ENCODE measurements at regions not wholly inside any gene's neighbourhood (a gene's known extent, or its start where the extent isn't known, plus 50 kb on each side); places are given as distances from the start of the nearest gene placed in this dataset.

DNA sequence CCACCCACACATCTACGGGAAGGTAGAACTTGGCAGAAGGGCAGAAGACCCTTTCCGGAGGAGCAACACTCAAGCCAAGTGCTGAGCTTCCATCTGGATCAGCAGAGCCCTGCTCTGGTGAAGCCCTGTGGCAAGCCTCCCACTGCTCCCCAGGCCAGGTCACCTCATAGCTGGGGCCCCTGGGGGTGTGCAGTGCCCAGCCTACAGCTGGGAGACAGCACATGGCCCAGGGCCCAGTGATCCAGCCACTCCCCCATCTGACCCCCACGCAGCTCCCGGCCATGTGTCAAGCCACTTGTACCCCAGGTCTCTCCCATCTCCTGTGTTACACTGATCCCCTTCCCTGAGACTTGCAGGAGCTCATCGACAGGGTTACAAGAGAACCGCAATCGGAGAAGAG, 95.7 kb downstream of the RBFOX3 start:
- no peak overlapping the region for H3K4me3 ChIP-seq (ENCODE audit: low read length)
- no peak for DNase-seq (ENCODE audit: low read depth)
- TF ChIP-seq, protein P1, sequence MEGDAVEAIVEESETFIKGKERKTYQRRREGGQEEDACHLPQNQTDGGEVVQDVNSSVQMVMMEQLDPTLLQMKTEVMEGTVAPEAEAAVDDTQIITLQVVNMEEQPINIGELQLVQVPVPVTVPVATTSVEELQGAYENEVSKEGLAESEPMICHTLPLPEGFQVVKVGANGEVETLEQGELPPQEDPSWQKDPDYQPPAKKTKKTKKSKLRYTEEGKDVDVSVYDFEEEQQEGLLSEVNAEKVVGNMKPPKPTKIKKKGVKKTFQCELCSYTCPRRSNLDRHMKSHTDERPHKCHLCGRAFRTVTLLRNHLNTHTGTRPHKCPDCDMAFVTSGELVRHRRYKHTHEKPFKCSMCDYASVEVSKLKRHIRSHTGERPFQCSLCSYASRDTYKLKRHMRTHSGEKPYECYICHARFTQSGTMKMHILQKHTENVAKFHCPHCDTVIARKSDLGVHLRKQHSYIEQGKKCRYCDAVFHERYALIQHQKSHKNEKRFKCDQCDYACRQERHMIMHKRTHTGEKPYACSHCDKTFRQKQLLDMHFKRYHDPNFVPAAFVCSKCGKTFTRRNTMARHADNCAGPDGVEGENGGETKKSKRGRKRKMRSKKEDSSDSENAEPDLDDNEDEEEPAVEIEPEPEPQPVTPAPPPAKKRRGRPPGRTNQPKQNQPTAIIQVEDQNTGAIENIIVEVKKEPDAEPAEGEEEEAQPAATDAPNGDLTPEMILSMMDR (IDR thresholded peaks at IDR 0.05; ENCODE audit: insufficient read depth, low read depth, low read length, missing control alignments) = no peak

DNA sequence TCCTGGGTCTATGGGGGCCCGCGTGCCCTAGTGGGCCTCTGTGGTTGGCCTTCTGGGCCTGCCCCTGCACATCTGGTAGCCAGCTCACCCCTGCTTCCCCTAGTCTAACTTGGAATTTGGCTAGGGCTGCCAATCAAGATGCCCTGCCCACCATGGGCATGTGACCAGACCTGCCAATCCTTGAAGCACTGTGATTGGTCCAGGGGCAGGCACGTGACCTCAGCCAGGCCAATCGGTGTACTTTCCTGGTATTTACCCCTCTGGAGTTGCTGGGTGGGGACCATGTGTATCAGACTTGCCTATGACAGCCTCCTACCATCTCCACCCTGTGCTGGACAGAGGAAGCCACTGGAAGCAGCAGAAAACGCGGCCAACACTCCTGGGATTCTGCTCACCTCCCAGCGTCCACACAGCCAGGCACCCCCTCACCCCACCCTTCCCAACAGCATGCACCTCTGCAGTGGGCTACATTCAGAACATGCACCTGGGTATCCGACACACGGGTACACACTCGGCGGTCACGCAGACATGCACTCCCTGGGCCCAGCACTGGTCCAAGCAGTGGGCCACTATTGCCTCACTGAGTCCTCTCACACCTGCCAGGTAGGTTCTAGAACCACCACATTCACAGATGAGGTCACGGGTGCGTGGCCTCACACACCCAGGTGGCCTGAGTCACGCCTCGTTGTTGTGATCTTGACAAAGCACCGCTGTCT, 96.9 kb downstream of the RBFOX3 start:
- DNase-seq (ENCODE audit: low read depth) = no peak
- TF ChIP-seq, protein P1 (IDR thresholded peaks at IDR 0.05; ENCODE audit: insufficient read depth, low read depth, low read length, missing control alignments) = no peak
- H3K4me3 ChIP-seq (ENCODE audit: low read length) = no peak overlapping the region

DNA sequence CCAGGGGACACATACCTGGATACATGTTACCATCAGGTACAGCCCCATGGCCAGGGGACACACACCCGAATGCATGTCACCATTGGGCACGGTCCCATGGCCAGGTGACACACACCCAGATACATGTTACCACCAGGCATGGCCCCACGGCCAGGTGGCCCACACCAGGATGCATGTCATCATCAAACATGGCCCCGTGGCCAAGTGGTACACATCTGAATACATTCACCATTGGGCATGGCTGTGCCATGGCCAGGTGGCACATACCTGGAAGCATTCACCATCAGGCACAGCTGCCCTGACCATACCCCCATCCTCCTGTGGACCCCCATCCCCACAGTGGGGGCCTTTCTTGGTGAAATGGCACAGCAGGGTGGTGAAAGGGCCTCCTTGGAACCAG, 97.6 kb downstream of the RBFOX3 start:
- no peak overlapping the region for H3K4me3 ChIP-seq (ENCODE audit: low read length)
- TF ChIP-seq, protein P1 (IDR thresholded peaks at IDR 0.05; ENCODE audit: insufficient read depth, low read depth, low read length, missing control alignments) = no peak
- DNase-seq (ENCODE audit: low read depth) = no peak

DNA sequence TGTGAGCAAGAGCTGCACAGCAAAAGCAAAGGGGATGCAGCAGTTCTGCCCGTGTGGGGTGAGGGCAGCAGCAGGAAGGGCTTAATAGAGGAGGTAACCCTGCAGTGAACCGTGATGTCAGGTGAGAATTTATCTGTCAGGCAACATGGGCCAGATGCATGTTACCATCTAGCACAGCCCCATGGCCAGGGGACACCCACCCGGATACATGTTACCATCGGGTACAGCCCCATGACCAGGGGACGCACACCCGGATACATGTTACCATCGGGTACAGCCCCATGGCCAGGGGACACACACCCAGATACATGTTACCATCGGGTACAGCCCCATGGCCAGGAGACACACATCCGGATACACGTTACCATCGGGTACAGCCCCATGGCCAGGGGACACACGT, 99.4 kb downstream of the RBFOX3 start:
- TF ChIP-seq, protein P1 (IDR thresholded peaks at IDR 0.05; ENCODE audit: insufficient read depth, low read depth, low read length, missing control alignments) = no peak
- H3K4me3 ChIP-seq (ENCODE audit: low read length) = no peak overlapping the region
- DNase-seq (ENCODE audit: low read depth) = no peak

DNA sequence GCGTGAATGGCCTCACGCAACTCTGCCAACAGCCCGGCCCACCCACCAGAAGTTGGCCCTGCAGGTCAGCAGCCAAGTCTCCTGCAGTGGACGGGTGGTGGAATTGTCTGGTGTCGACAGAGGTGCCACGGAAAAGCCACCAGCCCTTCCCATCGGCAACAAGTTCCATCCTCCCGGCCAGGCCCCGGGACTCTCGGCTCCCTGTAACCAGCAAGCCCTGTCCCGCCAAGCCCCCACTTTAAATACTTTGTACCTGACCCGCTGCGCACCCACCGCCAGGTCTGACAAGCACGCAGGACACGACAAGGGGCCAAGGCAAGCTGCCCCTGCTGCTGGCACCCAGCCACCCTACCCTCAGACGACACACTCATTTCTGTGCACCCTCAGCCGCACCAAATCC, 100.8 kb downstream of the RBFOX3 start:
- TF ChIP-seq, protein P1 (IDR thresholded peaks at IDR 0.05; ENCODE audit: insufficient read depth, low read depth, low read length, missing control alignments) = no peak
- H3K4me3 ChIP-seq (ENCODE audit: low read length) = no peak overlapping the region
- DNase-seq (ENCODE audit: low read depth) = no peak

DNA sequence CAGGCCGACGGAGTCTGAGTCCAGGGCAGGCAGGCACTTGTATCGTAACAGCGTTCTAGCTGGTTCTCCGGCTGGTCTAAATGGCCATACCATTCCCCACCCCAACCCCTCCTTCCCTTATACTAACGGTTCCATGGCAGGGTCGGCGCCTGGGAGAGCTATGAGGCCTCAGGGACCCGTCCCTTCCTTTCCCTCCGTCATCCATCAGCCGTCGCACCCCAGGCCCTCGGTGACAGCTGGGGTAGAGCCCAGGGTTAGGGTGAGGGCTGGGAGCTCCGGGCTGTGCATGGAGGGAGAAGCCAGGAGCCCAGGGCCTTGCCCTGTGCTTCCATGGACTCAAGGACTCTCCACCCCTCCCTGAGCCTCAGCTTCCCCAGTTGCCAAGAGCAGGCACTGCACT, 101.4 kb downstream of the RBFOX3 start:
- DNase-seq (ENCODE audit: low read depth) = no peak
- TF ChIP-seq, protein P1 (IDR thresholded peaks at IDR 0.05; ENCODE audit: insufficient read depth, low read depth, low read length, missing control alignments) = no peak
- H3K4me3 ChIP-seq (ENCODE audit: low read length) = no peak overlapping the region

DNA sequence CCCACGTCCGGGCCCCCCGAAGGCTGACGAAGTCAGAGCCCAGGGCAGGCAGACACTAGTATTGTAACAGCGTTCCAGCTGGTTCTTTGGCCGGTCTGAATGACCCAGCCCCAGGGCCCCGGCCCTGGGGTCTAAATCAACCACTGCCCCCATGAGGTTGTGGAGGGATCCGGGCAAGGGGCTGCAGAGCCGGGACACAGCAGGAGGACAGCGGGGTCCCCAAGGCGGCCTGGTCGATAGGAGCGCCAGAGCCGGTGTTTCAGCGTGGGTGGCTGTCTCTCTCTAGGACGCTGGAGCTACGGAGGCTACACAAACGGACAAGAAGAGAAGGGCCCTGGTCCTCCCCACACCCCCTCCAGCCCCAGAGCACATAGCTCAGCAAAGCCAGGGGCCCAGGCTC, 101.8 kb downstream of the RBFOX3 start:
- TF ChIP-seq, protein P1 (IDR thresholded peaks at IDR 0.05; ENCODE audit: insufficient read depth, low read depth, low read length, missing control alignments) = no peak
- no peak for DNase-seq (ENCODE audit: low read depth)
- no peak overlapping the region for H3K4me3 ChIP-seq (ENCODE audit: low read length)
